WTC11 (cell line): ENCODE measurements at regions not wholly inside any gene's neighbourhood (a gene's known extent, or its start where the extent isn't known, plus 50 kb on each side); places are given as distances from the start of the nearest gene placed in this dataset.

ENCODE experiments used
- ATAC-seq: fragments of 200-7000 bp; cut with Tn5 transposase; 2 replicates; pipeline ENCODE4 v1.10.0; 2021; ENCODE audit warnings: mild to moderate bottlenecking, moderate library complexity
- CTCF ChIA-PET: fragments of 300-600 bp; sonication (Branson Sonifier 250); formaldehyde crosslinking; loops from one replicate; lab custom pipeline; 2021; ENCODE audit warnings: antibody characterized with exemption; lab: Charles Lee
- POLR2A ChIA-PET: fragments of 350-600 bp; sonication (Branson Sonifier 250); formaldehyde crosslinking; loops from one replicate; lab custom pipeline; 2021; ENCODE audit warnings: antibody characterized with exemption; lab: Charles Lee
- DNase-seq: peaks from one replicate; pipeline ENCODE4 v3.0.0; 2021; ENCODE audit warnings: low spot score
- H3K27ac Mint-ChIP-seq: 2 replicates; pipeline ENCODE4 v1.8.0; 2021; ENCODE audit warnings: mixed read lengths
- H3K27me3 Mint-ChIP-seq: 2 replicates; pipeline ENCODE4 v1.8.0; 2021; ENCODE audit warnings: low read depth, mild to moderate bottlenecking, moderate library complexity, mixed read lengths
- H3K36me3 Mint-ChIP-seq: 2 replicates; pipeline ENCODE4 v1.8.0; 2021; ENCODE audit warnings: mixed read lengths
- H3K4me1 Mint-ChIP-seq: 2 replicates; pipeline ENCODE4 v1.8.0; 2022; ENCODE audit warnings: mixed read lengths
- H3K4me3 Mint-ChIP-seq: 2 replicates; pipeline ENCODE4 v1.8.0; 2021; ENCODE audit warnings: mild to moderate bottlenecking, moderate library complexity, mixed read lengths
- H3K9me3 Mint-ChIP-seq: 2 replicates; pipeline ENCODE4 v1.8.0; 2021; ENCODE audit warnings: mixed read lengths
- ATF3 ChIP-seq: sonication (generic); formaldehyde crosslinking; conservative IDR thresholded peaks from 2 replicates; pipeline ENCODE4 v1.8.1; 2022; ENCODE audit warnings: mild to moderate bottlenecking, missing genetic modification reagents
- ATF6 ChIP-seq: sonication (generic); formaldehyde crosslinking; IDR thresholded peaks from 2 replicates; pipeline ENCODE4 v1.8.1; 2023; ENCODE audit warnings: mild to moderate bottlenecking, missing genetic modification reagents
- CBFB ChIP-seq: sonication (generic); formaldehyde crosslinking; IDR thresholded peaks from 2 replicates; pipeline ENCODE4 v1.8.1; 2022; ENCODE audit warnings: mild to moderate bottlenecking, low read depth, missing genetic modification reagents
- CREB1 ChIP-seq: sonication (generic); formaldehyde crosslinking; IDR thresholded peaks from 2 replicates; pipeline ENCODE4 v1.8.0; 2023; ENCODE audit warnings: mild to moderate bottlenecking, missing genetic modification reagents
- E2F5 ChIP-seq: sonication (generic); formaldehyde crosslinking; IDR thresholded peaks from 2 replicates; pipeline ENCODE4 v1.8.1; 2022; ENCODE audit warnings: mild to moderate bottlenecking, moderate library complexity, missing genetic modification reagents
- ELF4 ChIP-seq: sonication (generic); formaldehyde crosslinking; IDR thresholded peaks from 2 replicates; pipeline ENCODE4 v1.8.1; 2022; ENCODE audit warnings: low read depth, mild to moderate bottlenecking, moderate library complexity, missing genetic modification reagents
- FOXJ3 ChIP-seq: sonication (generic); formaldehyde crosslinking; IDR thresholded peaks from 2 replicates; pipeline ENCODE4 v1.9.0; 2021; ENCODE audit warnings: missing genetic modification reagents, mild to moderate bottlenecking, borderline replicate concordance
- FOXP1 ChIP-seq: sonication (generic); formaldehyde crosslinking; IDR thresholded peaks from 2 replicates; pipeline ENCODE4 v1.8.0; 2022; ENCODE audit warnings: missing genetic modification reagents, mild to moderate bottlenecking, moderate library complexity, borderline replicate concordance
- HMGA2 ChIP-seq: fragments of 250-450 bp; sonication (Bioruptor Pico); IDR thresholded peaks from 2 replicates; pipeline ENCODE4 v1.4.0; 2021; ENCODE audit warnings: mild to moderate bottlenecking, moderate library complexity
- KAT7 ChIP-seq: sonication (generic); formaldehyde crosslinking; IDR thresholded peaks from 2 replicates; pipeline ENCODE4 v1.8.1; 2023; ENCODE audit warnings: missing genetic modification reagents, mild to moderate bottlenecking, borderline replicate concordance
- MAX ChIP-seq: sonication (generic); formaldehyde crosslinking; IDR thresholded peaks from 2 replicates; pipeline ENCODE4 v1.8.0; 2022; ENCODE audit warnings: mild to moderate bottlenecking, missing genetic modification reagents
- MXD4 ChIP-seq: fragments of 250-450 bp; sonication (Bioruptor Pico); IDR thresholded peaks from 2 replicates; pipeline ENCODE4 v1.8.0; 2021; ENCODE audit warnings: mild to moderate bottlenecking, moderate library complexity, borderline replicate concordance
- NFE2L1 ChIP-seq: sonication (generic); formaldehyde crosslinking; IDR thresholded peaks from 2 replicates; pipeline ENCODE4 v1.8.1; 2023; ENCODE audit warnings: missing genetic modification reagents
- OVOL2 ChIP-seq: fragments of 250-450 bp; sonication (Bioruptor Pico); IDR thresholded peaks from 2 replicates; pipeline ENCODE4 v1.9.0; 2021; ENCODE audit warnings: mild to moderate bottlenecking, borderline replicate concordance
- PRDM15 ChIP-seq: sonication (generic); formaldehyde crosslinking; IDR thresholded peaks from 2 replicates; pipeline ENCODE4 v1.8.0; 2022; ENCODE audit warnings: missing genetic modification reagents
- ZBTB21 ChIP-seq: sonication (generic); formaldehyde crosslinking; IDR thresholded peaks from 2 replicates; pipeline ENCODE4 v1.8.1; 2023; ENCODE audit warnings: mild to moderate bottlenecking, missing genetic modification reagents, borderline replicate concordance
- ZNF423 ChIP-seq: fragments of 250-450 bp; sonication (Bioruptor Pico); IDR thresholded peaks from 2 replicates; pipeline ENCODE4 v2.1.2; 2022; ENCODE audit warnings: mild to moderate bottlenecking, moderate library complexity
- ZNF532 ChIP-seq: fragments of 250-450 bp; sonication (Bioruptor Pico); IDR thresholded peaks from 2 replicates; pipeline ENCODE4 v1.9.0; 2021; ENCODE audit warnings: mild to moderate bottlenecking, borderline replicate concordance
- ZSCAN18 ChIP-seq: fragments of 250-450 bp; sonication (Bioruptor Pico); IDR thresholded peaks from 2 replicates; pipeline ENCODE4 v2.1.2; 2022; ENCODE audit warnings: mild to moderate bottlenecking, moderate library complexity

GRCh38 chr9:117564839-117565238, 139.4 kb upstream of the TLR4 start:
- ChIA-PET CTCF (interaction anchor here (0.8 to 1.8 kb wide), 2 partner anchors 30 to 77 kb away, joined by 3 to 4 read pairs; no protein-coding TSS in a partner anchor), POLR2A (no interaction called here)
- DNase-seq (no peak), ATAC-seq (no peak)
- H3K4me3 Mint-ChIP-seq: no peak overlapping the region
- TF ChIP-seq MAX (CRISPR knock-in tag) (no peak), ATF3 (CRISPR knock-in tag) (no peak), MXD4 (CRISPR knock-in tag) (no peak), E2F5 (no peak)
- peaks cover 7% of the 10 kb centered on the region; the same call in 1 of the 2 replicates for H3K4me1 Mint-ChIP-seq
- H3K9me3 Mint-ChIP-seq: peaks cover 6% of the 10 kb centered on the region
- no peaks in the 10 kb centered on the region for H3K27me3 Mint-ChIP-seq
- no peaks in the 10 kb centered on the region for H3K36me3 Mint-ChIP-seq
- no peak overlapping the region for H3K27ac Mint-ChIP-seq

GRCh38 chr9:117561761-117562160, 142.4 kb upstream of the TLR4 start:
- Mint-ChIP-seq H3K9me3 (peaks cover 6% of the 10 kb centered on the region), H3K27me3 (no peaks in the 10 kb centered on the region), H3K27ac (no peak overlapping the region), H3K4me3 (no peak overlapping the region), H3K4me1 (peaks cover 7% of the 10 kb centered on the region; the same call in 1 of the 2 replicates), H3K36me3 (no peaks in the 10 kb centered on the region)
- CTCF ChIA-PET: interaction anchor here (1.0 kb wide), 1 partner anchor 74 kb away, joined by 3 read pairs; no protein-coding TSS in a partner anchor
- no peak for DNase-seq
- no peak for ATAC-seq
- POLR2A ChIA-PET: no interaction called here
- TF ChIP-seq NFE2L1 (CRISPR knock-in tag) (no peak), CBFB (CRISPR knock-in tag) (no peak), OVOL2 (CRISPR knock-in tag) (no peak), ZBTB21 (CRISPR knock-in tag) (no peak), ZSCAN18 (CRISPR knock-in tag) (no peak), CREB1 (no peak), FOXJ3 (CRISPR knock-in tag) (no peak), ZNF532 (CRISPR knock-in tag) (no peak), PRDM15 (CRISPR knock-in tag) (no peak), ATF3 (CRISPR knock-in tag) (no peak), KAT7 (no peak), ZNF423 (CRISPR knock-in tag) (no peak), ATF6 (CRISPR knock-in tag) (no peak), HMGA2 (no peak), FOXP1 (CRISPR knock-in tag) (no peak), ELF4 (CRISPR knock-in tag) (no peak)
